Activated CD4-positive, alpha-beta T cell treated with anti-CD3 and anti-CD28 coated beads, Interleukin-2, amount 50 U/mL, for 24 hours (primary cell): ENCODE measurements at regions not wholly inside any gene's neighbourhood (a gene's known extent, or its start where the extent isn't known, plus 50 kb on each side); places are given as distances from the start of the nearest gene placed in this dataset.
"Not testable (repeated sequence)": the region's sequence is repeated elsewhere in the genome, so short reads cannot be mapped to it uniquely, and the experiment has no call there.

Source experiments
- DNase-seq, 2 donors: peaks; one replicate each; pipeline ENCODE4 v3.0.0-alpha.2; 2020; ENCODE audit warnings: low read depth in 1 of 2, low spot score in 1 of 2

DNA sequence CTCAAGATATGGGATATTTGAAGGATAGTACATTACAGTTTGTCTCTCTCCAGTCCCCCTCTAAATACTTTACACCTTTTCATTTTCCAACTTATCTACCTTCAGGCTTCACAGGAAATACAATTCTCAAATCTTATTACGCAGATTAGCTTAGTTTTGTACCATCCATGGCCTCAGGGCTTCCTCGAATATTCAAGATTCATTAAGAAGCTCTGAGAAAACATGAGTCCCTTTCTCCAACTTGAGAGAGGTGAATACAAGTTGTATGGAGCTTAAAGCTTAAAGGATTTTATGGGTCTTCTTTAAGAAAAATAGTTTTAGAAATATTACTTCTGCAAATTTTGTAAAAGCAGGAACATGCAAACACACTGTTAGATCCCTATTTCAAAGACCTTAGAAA lies 1212.5 kb downstream of the GALC start:
- DNase-seq = no peak

GRCh38 chr14:86779416-86779815 lies 1213.6 kb downstream of the GALC start:
- DNase-seq = no peak

- no peak for DNase-seq
Measured at GRCh38 chr14:86777963-86778602, 1214.9 kb downstream of the GALC start.

- not testable (repeated sequence) for DNase-seq
Measured at GRCh38 chr14:86775896-86776295, 1217.1 kb downstream of the GALC start.

DNA sequence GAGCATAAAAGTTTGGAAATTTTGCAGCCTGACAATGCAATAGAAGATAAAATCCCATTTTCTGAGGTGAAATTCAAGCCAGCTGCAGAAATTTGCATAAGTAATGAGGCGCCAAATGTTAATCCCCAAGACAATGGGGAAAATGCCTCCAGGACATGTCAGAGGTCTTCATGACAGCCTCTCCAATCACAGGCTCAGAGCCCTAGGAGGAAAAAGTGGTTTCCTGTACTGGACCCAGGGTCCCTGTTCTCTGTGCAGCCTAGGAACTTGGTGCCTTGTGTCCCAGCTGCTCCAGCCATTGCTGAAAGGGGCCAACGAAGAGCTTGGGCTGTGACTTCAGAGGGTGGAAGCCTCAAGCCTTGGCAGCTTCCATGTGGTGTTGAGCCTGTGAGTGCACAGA lies 1218.1 kb downstream of the GALC start:
- DNase-seq = no peak

DNA sequence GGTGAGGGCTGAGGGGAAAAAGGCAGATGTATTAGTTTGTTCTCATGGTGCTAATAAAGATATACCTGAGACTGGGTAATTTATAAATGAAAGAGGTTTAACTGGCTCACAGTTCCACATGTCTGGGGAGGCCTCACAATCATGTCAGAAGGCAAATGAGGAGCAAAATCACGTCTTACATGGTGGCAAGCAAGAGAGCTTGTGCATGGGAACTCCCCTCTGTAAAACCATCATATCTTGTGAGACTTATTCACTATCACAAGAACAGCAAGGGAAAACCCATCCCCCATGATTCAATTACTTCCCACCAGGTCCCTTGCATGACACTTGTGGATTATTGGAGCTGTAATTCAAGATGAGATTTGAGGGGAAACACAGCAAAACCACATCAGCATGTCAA lies 1220.9 kb downstream of the GALC start:
- no peak for DNase-seq

DNA sequence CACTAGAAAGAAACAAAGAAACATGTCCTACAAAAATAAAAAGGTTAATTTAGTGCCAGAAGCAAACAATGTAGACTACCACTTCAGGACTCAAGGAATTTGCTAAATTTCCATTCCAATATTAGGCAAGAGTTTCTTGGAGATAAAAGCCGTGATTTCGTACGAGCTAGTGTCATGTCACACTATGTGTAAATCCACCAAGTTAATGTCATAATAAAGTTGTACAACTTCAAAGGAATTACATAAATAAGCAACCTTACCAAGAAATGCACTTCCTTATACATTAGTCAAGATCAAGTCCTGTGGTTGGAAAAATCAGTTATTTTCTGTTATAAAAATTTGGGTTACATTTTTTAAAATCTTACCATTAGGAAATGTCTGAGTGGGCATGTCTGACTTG lies 1222.8 kb downstream of the GALC start:
- DNase-seq = no peak

DNA sequence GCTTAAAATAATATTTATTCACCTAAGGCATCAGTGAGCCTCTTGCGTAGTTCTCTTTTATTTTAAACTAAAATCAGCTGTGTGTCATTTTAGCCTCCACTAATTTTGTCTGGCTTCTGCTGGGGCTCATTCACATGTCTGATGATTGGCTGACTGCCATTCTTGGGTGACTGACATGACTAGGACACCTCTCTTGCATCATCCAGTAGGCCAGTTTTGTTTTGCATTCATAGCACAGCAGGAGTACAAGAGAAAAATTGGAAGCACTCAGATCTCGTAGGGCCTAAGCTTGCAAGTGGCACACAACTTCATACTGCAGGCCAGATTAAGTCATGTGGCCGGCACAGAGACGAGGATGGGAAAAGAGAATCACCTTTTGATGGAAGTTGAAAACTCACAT lies 1226.5 kb downstream of the GALC start:
- no peak for DNase-seq

GRCh38 chr14:86761611-86762010 lies 1231.4 kb downstream of the GALC start:
- DNase-seq = no peak

DNA sequence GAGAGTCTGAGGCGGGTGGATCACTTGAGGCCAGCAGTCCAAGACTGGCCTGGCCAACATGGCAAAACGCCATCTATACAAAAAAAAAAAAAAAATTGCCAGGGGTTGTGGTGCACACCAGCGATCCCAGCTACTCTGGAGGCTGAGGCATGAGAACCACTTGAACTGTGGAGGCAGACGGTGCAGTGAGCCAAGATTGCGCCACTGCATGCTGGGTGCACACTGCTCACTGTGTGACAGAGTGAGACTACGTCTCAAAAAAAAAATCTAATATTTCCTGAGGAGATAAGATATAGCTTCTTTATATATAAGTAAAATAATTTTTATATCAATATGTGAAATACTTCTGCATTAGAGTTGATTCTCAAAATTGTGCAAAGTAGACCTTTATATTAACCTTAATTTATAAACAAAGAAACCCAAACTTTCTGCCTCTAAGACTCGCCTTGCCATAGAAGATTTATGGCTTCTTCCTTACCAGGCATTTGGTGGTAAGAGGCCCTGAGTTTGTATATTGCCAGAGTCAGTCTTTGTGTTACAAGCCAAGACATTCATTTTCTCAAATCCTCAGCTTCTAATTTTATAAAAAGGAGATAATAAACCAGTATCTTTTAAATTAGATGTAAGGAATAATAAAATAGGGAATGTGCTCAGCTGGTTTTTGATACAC lies 1226.7 kb downstream of the FLRT2 start:
- no peak for DNase-seq

DNA sequence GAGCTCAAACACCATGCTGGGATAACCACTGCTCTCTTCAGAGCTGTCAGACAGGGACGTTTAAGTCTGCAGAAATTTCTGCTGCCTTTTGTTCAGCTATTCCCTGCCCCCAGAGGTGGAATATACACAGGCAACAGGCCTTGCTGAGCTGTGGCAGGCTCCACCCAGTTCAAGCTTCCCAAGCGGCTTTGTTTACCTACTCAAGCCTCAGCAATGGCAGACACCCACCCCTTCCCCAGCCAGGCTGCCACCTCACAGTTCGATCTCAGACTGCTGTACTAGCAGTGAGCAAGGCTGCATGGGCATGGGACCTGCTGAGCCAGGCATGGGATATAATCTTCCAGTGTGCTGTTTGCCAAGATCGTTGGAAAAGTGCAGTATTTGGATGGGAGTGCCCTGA lies 1220.5 kb downstream of the FLRT2 start:
- DNase-seq = not testable (repeated sequence)

GRCh38 chr14:86739761-86740160 lies 1209.8 kb downstream of the FLRT2 start:
- DNase-seq = no peak

GRCh38 chr14:86731427-86731826 lies 1201.5 kb downstream of the FLRT2 start:
- DNase-seq = not testable (repeated sequence)

DNA sequence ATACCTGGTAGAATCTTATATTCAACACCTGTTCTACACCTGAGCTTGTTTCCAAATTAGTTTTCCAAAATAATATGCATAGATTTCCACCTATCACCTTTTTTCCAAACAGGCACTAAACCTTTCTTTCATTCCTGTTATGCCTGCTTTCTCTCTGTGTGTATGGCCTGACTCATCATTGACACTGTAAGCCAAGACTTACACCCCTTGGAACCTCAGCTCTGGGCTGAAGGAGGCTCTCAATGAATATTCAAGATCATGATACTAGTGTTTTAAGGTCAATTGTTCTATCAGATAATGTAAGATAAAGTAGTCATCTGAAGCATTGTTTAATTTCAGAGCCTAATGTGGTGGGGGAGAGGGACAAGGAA lies 1193.3 kb downstream of the FLRT2 start:
- no peak for DNase-seq

- DNase-seq = no peak
Measured at GRCh38 chr14:86722612-86723253, 1192.8 kb downstream of the FLRT2 start.

DNA sequence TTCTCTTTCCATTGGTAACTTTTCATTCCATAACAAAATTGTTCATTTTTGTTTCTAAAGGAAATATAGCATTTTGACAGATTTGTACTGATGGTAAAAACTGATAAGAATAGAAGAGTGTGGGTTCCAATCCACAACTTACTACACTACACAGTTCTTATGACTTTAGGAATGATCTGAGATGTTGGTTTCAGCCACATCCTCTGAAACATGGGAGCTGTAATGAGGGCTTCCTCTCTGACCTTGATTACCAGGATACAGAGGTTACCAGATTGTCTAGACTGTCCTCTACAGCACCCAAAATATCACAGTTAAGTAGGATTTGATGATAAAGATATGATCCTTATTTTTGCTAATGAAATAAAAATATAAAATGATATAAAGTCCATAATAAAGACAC lies 1184.6 kb downstream of the FLRT2 start:
- no peak for DNase-seq

DNA sequence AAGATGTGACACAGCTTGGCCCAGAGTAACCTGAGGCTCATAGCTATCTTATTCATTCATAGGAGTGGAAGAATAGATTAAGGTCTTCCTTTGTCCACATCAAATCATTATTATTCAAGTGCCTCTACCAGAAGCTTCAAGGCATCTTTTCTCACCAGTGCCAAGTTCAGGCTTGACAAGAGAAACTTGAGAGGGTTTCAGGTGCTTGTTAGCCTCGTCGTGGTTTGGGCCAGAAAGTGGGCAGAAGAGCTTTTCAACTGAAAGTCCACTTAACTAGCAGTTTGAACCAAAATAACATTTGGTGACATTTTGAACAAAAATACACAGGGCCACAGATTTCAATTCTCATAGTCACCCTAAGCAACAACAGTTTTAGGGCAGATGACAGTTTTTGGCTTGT lies 1184.2 kb downstream of the FLRT2 start:
- DNase-seq = no peak

GRCh38 chr14:86712727-86713126 lies 1182.8 kb downstream of the FLRT2 start:
- no peak for DNase-seq

DNA sequence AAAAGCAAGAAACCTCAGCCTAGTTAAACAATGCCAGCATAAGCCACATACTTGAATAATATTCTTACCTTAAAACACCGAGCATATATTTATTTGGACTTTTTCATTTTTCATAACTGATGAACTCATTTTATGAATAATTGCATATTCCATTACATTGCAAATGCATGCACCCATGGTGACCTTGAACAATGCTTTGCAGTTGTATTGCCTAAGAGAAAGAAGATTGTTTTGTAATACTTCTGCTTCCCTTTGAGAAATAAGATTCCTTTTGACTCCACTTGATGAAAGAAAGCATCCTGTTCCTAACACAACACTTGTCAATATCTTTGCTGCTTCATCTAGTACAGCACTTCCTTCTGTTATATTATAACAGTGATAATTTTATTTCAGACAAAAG lies 1182.2 kb downstream of the FLRT2 start:
- DNase-seq = no peak

DNA sequence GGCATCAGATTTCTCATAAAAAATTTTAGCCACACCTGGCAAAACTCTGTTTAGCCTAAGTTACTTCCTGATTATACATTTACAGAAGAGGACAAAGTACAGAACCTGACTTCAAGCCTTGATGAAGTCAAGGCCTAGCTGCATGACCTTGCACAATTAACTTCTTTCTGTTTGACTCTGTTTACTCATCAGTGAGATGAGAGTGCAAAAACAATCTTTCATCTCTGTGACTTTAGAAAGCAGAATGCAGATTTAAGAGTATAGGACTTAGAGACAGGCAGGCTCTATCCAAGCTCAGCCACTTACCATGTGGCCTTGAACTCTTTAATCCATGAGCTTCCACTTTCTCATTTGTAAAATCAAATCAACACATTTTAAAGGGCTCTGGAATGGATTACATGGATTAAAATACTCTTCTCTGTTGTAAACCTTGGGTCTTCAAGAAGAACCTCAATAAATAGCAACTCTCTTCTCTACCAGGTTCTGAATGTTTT lies 1178.9 kb downstream of the FLRT2 start:
- no peak for DNase-seq

- DNase-seq = no peak
Measured at GRCh38 chr14:86707071-86707470, 1177.1 kb downstream of the FLRT2 start.

- DNase-seq = no peak
Measured at GRCh38 chr14:86683561-86683960, 1153.6 kb downstream of the FLRT2 start.

GRCh38 chr14:86675059-86675458 lies 1145.1 kb downstream of the FLRT2 start:
- DNase-seq = no peak
